SKM-1 treated with dmso at 0.1 percent for 144 hours (cell line): ENCODE measurements at regions not wholly inside any gene's neighbourhood (a gene's known extent, or its start where the extent isn't known, plus 50 kb on each side); places are given as distances from the start of the nearest gene placed in this dataset.

Experiments
- DNase-seq: peaks from one replicate; lab custom pipeline; 2025; ENCODE audit not compliant: unreplicated experiment; lab: John Stamatoyannopoulos, UW

DNA sequence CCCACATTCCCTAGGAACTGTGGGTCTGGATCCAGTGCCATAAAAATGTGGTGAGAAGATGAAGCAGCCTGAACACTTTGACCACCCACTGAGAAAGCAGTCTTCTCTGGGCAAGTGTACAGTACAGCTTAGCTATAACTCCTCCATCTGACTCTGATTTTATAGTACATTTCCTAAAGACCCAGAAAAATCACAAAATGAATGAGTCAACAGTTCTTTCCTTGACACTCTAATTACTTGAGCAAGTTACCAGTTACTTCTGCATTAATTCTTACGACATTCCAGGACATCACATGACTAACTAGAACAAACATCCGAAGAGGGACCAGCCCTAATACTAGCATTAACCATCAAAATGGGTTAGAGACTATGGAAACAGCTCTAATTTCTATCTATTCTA is 148.1 kb upstream of the PEX5L start:
- peak; percentile 16 for DNase-seq

DNA sequence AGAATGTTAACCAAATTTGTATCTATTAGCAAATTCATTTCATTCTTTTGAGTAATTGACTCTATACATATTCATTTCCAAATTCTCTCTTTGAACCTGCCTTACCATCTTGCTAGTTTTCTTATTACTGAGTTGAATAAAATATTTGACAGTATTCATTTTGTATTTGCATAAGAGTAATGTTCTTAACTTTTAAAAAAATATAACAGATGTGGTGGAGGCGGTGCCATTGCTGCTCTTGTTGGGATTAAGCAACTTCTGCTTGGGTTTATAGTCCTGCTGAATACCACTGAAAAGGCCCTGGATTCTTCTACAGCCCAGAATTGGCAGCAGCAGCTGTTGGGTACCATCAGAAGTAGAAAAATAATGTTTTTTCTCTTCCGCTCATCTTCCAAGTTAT is 148.9 kb upstream of the PEX5L start:
- no peak for DNase-seq

DNA sequence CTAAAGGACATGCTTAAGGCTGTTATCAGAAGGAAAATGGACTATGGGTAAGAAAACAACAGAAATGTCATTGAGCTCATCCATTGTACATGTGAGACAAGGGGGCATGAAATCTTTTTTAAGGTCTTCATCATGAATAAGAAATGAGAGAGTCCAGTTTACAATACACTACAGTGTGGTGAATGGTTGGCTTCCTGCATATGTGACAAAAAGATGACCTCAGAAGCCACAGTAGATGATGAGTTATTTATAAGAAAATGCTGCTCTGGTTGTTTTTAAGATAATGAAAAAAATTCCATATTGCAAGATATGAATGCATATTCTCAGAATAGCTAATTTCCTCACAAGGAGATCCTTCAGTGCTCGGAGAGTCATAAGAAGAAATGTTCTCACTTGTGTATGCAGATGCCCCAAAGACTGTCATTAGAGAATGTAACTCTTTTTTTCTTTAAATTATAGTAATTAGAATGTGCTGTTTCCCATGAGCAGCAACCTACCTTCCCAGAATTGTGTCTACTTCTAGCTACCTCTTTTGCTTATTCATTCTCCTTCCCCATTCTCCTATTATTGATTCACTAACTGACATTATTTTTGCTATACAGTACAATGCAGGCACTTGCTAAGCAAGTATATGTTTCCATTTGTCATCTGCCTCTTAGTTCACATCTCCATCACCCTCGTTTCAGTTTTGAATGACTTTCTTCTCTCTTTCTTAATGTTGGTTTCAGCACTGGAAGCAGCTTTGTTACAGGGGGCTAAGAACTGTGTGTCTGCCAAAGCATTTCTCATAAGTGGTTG is 152.0 kb upstream of the PEX5L start:
- DNase-seq: no peak

DNA sequence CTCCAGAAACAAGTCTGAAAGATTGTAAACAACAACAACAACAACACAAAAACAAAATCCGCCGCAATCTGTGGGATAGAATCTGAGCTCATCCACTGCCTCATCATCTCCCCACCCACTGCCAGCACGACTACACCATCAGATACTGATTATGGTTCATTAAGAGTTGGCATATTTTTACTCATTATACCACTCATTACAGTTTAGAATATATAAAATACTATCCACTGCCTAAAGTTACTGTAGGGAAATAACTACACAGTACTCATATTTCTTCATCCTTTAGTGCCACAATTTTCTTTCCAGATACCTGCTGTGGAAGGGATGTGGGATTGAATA is 152.5 kb upstream of the PEX5L start:
- no peak for DNase-seq

DNA sequence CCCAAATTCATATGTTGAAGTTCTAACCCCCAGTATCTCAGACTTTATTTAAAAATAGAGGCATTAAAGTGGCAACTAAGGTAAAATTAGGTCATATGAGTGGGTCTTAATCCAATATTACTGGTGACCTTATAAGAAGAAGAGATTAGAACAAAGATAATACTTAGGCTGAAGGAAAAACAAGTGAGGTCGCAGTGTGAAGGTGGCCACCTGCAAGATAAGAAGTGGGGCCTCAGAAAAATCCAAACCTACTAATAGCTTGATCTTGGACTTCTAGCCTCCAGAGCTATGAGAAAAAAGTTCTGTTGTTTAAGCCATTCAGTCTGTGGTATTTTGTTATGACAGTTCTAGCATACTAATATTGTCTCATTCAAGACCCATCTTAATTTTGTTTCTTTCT is 159.9 kb upstream of the PEX5L start:
- DNase-seq: no peak

DNA sequence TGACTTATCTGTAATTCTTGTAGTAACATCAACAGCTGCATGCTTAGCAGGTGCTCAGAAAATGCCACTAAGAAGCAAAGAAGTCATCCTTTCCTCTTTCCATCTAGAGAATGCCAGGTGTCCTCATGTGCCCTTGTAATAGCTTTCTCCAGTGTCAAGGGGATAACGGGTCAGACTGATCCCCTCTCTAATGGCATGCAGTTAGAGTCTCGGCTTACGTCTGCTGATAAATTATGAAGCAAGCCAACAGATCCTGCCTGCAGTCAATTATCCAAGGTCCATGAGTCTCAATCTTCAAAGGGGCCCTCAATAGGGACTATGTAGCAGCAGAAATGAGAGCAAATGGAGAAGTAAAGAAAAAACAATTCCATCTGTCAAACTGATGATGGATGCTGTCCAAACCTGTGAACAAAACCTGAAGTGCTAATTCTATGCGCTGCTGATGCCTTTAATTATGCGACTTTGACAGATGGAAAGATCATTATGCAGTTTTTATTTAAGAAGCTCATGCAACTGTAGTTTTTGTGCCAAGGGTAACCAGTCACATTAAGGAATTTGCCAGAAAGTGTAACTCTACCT is 162.8 kb upstream of the PEX5L start:
- DNase-seq: no peak

DNA sequence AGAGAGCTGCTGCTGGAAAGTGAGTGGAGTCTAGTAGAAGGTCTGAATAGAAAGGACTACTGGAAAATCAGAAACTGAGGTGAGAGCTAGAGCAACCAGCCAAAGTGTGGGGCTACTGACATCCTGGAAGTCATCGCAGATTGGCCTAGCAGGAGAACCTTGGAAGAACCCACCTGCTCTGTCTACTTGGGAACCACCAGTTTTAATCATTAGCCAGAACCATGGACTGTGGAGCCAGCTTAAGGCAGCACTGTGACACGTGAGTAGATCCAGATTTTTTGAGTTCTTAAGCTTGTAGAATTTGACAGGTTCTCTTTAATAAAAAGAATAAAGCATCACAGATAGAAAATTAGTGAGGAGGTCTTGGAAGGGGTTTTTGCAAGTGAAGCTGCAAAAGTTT is 179.1 kb upstream of the PEX5L start:
- no peak for DNase-seq

DNA sequence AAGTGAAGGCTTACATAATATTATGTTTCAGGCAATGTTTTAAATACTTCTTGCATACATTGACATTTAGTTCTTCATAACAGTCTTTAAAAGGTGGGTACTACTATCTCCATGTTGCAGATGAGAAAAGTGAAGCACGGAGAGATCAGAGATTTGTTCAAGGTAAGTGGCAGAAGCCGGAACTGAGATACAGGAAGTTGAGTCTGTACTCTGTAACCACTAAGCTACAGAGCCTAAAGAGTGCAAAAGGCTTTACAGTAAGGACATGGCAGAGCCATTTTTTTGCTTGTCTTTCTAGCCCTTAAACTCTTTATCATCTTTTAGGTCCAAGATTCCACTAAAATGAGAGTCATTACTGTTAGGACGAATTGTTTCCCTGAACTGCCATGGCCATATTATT is 186.5 kb upstream of the PEX5L start:
- DNase-seq: no peak

DNA sequence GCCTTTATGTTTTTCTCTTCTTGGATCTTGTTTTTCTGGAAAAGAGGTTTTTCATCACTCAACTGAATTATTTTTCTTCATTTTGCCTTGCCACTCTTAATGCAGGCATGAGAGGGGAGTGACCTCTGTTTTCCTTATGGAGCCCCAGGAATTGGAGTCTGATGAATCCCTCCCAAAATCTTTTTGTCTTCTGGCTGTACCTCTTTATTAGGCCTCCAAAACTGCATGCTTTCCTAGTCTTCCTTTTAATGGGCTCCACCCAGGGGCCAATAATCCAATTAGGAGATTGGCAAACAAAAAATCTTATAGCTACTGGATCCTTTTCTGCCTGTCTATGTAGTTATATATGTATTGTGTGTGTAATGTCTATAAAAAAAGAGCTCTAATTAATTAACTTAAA is 192.4 kb upstream of the PEX5L start:
- no peak for DNase-seq

DNA sequence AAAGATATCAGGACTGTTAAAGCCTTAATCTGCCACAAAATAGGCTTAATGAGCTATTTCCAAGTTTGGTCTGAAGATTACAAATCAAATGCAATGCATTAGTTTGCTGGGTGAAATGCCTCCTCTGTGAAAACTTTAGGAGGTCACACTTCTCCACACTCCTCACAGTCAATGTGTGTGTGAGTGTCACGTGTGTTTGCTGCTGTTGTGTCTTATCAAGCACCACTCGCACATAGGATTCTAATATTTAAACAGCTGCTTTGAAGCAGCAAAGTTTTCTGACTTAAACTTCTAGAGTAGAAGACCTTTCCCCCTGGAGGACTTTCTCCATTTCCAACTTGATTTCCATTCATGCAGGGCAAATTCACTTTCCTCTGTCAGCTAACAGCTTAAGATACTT is 203.2 kb upstream of the PEX5L start:
- DNase-seq: no peak

DNA sequence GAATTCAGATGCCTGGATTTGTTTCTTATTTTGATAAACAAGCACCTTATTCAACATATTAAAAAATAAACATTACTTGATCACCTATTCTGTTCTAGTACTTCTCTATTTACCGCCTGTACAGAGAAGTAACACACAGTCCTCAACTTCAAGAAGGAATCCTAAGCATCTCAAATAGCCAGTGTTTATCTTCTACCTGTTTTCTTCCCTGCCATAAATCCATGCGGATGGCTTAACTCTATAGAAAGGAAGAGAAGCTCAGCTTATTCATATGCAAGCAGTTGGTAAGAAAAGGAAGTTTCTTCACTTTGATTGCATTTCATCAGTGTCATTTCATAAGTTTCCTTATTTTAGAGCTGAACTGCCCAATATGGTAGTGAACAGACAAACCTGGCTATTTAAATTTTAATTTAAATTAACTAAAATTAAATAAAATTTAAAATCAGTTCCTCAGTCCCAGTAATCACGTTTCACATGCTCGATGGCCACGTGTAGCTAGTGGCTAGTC is 210.0 kb upstream of the PEX5L start:
- DNase-seq: peak; percentile 72

DNA sequence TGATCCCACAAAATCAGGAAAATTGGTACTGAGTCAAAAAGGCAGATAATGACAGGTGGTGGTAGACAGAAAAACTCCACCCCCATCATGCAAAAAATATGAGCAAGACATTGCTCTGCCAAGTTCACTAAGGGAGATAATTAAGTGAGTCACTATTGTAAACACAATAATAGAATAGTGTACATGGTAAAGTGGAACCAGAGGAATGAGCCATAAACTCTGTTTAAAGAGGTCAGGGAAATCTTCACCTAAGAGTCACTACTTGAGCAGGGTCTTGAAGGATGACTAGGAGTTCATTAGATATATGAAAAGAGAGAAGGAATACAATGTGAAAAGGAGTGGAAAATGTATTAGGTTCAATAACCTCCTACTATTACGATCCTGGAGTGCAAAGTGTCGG is 213.4 kb upstream of the PEX5L start:
- no peak for DNase-seq

DNA sequence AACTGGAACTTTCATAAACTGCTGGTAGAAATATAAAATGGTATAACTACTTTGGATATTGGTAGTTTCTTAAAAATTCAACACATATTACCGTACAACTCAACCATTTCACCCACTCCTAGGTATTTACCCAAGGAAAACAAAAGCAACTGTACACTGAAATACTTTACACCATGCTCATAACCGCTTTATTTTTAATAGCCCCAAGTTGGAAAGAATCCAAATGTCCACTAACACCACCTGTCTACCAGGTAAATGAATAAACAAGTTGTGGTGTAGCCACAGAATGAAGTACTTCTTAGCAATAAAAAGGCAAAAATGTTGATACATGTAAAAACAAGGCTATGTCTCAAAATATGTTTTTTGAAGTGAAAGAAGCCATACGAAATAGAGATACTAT is 215.9 kb upstream of the PEX5L start:
- no peak for DNase-seq

DNA sequence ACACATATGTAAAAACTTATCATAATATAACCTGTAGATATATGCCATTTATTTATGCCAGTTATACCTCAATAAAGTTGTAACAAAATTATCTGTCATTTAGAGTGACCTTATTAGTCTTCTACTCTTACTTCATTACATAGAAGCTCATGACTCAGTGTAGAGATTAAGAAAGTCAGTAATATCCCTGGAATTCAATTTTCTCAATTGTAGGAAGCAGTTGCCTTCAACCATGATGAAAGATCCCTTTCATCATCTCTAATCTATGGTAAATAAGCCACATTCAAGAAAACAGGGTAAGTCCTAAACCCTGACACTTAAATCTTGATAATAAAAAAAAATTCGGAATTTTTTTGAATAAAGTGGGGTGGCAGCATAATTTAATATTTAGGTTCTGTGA is 216.5 kb upstream of the PEX5L start:
- no peak for DNase-seq

DNA sequence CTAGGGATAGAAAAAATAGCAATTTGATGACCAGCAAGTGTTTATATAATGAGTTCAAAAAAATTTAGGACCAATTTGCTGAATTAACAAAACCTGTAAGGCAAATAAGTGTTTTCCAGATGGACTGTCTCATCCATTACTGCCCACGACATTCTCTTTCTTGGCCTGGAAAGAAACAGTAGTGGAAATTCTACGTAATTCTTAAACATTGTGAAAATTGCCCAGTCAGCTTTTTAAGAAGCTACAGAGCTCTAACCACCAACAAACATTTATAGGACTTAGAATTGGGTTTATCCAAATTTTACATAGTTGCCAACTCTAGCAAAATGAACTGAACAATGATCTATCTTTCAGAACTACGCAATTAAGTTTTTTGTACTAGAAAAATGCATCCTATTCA is 227.7 kb upstream of the PEX5L start:
- no peak for DNase-seq

DNA sequence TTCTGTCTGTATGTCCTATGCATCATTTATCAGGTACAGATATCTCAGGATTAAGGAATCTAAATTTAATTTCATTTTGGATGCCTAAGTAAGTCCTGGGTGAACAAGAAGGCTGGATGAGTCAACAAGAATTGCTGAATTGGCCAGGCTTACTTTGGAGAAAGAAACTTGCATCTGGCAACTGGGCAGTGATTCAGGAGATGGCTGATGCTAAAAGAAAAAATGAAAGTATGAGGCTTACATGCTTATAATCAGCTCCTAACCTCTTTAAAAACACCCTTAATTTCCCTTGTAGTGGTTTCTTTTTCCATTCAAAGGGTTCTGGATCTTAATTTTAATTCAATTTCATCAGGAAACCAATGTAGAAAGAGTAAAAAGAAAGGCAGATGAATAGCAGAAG is 228.8 kb upstream of the PEX5L start:
- no peak for DNase-seq

DNA sequence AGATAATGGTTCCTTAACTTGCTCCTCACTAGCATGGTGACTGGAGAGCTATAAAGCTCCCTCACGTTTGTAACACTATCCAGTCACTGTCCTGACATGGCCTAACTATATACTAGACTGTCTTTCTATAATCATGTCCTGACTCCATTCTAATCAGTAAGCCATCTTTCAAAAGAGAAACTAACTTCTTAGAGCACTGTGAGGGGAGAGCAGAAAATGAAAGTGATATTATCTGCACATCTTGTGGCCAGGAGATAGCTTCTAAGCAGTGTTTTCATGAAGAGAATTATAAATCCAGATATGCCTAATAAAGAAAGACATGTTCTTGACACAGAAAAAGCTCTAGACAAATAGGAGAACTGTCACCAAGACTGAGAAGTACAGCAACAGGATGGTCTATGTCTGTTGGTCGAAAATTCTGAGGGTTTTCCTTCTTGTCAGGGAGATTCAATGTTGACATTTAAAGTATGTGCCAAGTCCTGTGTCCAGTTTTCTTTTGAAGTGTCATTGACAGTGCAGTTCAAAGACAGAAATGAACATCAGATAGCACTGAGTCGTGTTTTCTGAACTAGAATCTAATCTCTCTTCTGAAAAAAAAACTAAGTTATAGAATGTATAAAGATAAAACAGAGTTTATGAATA is 230.6 kb upstream of the PEX5L start:
- no peak for DNase-seq

DNA sequence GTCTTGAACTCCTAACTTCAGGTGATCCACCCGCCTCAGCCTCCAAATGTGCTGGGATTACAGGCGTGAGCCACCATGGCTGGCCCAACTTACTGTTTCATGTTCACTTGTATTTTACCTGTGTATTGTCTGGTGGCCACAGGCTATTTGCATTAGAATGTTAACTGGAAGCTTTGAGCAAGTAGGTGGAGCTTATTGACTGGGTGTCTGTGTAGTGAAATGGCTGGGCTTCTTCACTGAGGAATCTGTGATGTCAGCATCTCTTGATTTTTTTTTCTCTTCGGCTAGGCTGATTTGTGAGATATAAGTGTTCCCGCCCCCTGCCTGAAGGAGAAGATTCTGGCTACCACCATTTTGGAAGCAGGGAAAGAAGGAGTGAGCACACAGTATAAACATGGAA is 237.8 kb upstream of the PEX5L start:
- no peak for DNase-seq

DNA sequence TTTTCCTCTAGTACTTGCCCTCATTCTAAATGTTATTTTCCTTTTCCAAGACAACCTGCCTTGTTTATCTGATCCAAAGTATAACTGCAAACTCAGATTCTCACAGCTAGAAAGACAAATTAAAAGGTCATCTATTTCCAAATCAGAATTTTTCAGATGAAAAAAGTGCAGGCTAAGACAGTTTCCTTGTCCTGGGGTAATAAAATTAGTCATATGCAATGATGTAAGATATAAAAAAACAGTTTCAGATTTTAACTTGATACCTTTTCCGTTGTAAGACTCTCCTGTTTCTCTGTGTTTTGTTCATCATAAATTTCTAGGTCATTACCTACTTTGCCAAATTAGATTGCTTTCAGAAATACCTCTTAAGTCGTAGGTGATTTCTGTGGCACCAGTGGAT is 238.4 kb upstream of the PEX5L start:
- no peak for DNase-seq

DNA sequence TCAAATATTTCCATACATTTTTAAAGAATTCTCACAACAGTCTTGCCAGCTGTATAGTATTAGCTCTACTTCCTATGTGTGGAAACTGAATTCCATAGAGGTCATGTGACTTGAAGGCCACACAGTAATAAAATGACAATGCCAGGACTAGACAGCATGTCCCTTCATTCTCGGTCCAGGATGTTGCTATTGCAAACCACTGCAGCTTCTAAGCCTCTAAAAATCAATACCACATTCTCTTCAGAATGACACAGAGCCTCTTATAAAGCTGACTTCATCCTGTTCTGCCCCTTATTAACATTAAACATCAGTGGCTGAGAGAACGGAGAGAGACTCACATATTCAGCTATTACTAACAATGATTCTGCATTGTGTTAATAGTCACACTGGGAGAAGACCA is 240.3 kb upstream of the PEX5L start:
- DNase-seq: no peak

DNA sequence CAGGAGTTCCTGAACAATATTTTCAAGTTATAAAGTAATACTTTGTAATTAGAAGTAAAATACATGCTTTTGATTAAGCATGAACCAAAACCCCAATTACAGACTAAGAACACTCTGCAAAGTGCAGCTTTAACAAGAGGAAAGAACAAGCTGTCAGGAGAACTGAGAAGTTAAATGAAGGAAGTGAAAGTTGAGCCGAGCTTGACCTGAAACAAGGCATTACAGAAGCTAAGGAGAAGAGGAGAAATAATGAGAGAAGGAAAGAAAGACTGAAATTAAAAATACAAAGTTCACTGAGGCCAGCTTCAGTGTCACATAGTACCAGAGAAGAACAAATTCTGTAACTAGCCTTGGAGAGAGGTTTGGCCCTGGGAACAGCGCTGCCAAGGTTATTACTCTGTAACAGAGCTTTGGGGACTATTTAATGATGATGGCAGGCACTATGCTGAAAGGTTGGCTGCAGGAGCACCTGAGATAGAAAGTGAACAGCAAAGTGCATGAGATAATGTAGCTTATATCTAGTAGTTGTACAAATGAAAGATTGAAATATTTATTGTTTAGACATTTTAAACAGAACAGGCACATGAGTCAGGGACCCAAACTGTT is 241.9 kb upstream of the PEX5L start:
- peak; percentile 67 for DNase-seq

DNA sequence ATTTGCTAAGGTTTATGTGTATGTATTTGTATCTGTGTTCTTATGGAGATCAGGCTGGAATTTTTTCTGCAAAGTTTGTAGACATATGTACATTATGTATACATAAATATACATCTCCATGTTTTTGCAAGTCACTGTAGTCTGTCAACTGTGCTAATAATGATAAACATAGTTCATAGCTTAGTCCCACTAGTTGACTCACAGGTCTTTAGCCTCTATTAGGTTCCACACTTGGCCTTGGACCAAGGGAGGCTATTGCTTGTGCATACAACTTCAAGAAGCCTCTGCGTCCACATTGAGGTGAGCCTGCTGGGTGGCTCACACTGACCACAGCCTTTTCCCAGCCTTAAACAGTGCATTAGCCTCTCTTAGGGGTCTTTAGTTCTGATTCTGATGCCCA is 243.8 kb upstream of the PEX5L start:
- no peak for DNase-seq
